HEK293 (cell line): ENCODE measurements at regions not wholly inside any gene's neighbourhood (a gene's known extent, or its start where the extent isn't known, plus 50 kb on each side); places are given as distances from the start of the nearest gene placed in this dataset.

ENCODE experiments used
- ATF2 ChIP-seq: fragments of 450-650 bp; formaldehyde crosslinking; IDR thresholded peaks from 2 replicates; pipeline ENCODE4 v1.5.1; 2016; ENCODE audit warnings: missing biosample characterization, missing genetic modification characterization, low read depth
- BCL11A ChIP-seq: fragments of 450-650 bp; formaldehyde crosslinking; IDR thresholded peaks from 2 replicates; pipeline ENCODE4 v1.5.1; 2016; ENCODE audit warnings: low read depth, missing biosample characterization, missing genetic modification characterization
- CTCF ChIP-seq: fragments of 450-650 bp; formaldehyde crosslinking; IDR thresholded peaks from 2 replicates; pipeline ENCODE4 v1.5.1; 2016; ENCODE audit warnings: missing biosample characterization, missing genetic modification characterization
- SCRT2 ChIP-seq: fragments of 450-650 bp; formaldehyde crosslinking; IDR thresholded peaks from 2 replicates; pipeline ENCODE4 v1.5.1; 2016; ENCODE audit warnings: missing biosample characterization, missing genetic modification characterization
- ZNF140 ChIP-seq: fragments of 450-650 bp; formaldehyde crosslinking; IDR thresholded peaks from 2 replicates; pipeline ENCODE4 v1.5.1; 2016; ENCODE audit warnings: missing biosample characterization, missing genetic modification characterization
- ZNF223 ChIP-seq: fragments of 450-650 bp; formaldehyde crosslinking; IDR thresholded peaks from 2 replicates; pipeline ENCODE4 v1.5.1; 2016; ENCODE audit warnings: missing biosample characterization, missing genetic modification characterization
- ZNF274 ChIP-seq, 2 experiments: fragments of 200-500 bp in 1 of 2; fragments of 450-650 bp in 1 of 2; sonication (Bioruptor generic) in 1 of 2; formaldehyde crosslinking in 1 of 2; IDR thresholded peaks; 2 replicates each; pipeline versions ENCODE4 v1.5.1 to v1.6.1; 2014 to 2016; ENCODE audit warnings: borderline replicate concordance in 1 of 2, inconsistent platforms in 1 of 2, low read length in 1 of 2, missing biosample characterization in 1 of 2, missing genetic modification characterization in 1 of 2
- ZNF280C ChIP-seq: fragments of 450-650 bp; formaldehyde crosslinking; IDR thresholded peaks from 2 replicates; pipeline ENCODE4 v1.5.1; 2016; ENCODE audit warnings: missing biosample characterization, missing genetic modification characterization
- ZNF311 ChIP-seq: fragments of 450-650 bp; formaldehyde crosslinking; IDR thresholded peaks from 2 replicates; pipeline ENCODE4 v1.5.1; 2017; ENCODE audit warnings: missing biosample characterization, missing genetic modification characterization, borderline replicate concordance
- ZNF335 ChIP-seq: fragments of 450-650 bp; formaldehyde crosslinking; conservative IDR thresholded peaks from 2 replicates; pipeline ENCODE4 v1.5.1; 2016; ENCODE audit warnings: missing biosample characterization, missing genetic modification characterization
- ZNF660 ChIP-seq: fragments of 450-650 bp; IDR thresholded peaks from 2 replicates; pipeline ENCODE4 v1.5.1; 2018; ENCODE audit warnings: missing biosample characterization, mild to moderate bottlenecking, missing genetic modification characterization
- ZNF776 ChIP-seq: fragments of 450-650 bp; formaldehyde crosslinking; IDR thresholded peaks from 2 replicates; pipeline ENCODE4 v1.5.0; 2017; ENCODE audit warnings: missing biosample characterization, missing genetic modification characterization, borderline replicate concordance
- ZNF791 ChIP-seq: fragments of 450-650 bp; formaldehyde crosslinking; IDR thresholded peaks from 2 replicates; pipeline ENCODE4 v1.5.1; 2016; ENCODE audit warnings: missing biosample characterization, missing genetic modification characterization

- no peak for TF ChIP-seq ZNF660 (tag by site-specific recombination)
- TF ChIP-seq ZNF140 (tag by site-specific recombination) = no peak
- TF ChIP-seq ATF2 = no peak
- no peak for TF ChIP-seq ZNF776
- no peak for TF ChIP-seq ZNF791 (tag by site-specific recombination)
- TF ChIP-seq CTCF (tag by site-specific recombination) = no peak
- TF ChIP-seq ZNF335 (tag by site-specific recombination) = no peak
- no peak for TF ChIP-seq ZNF223 (tag by site-specific recombination)
- no peak for TF ChIP-seq ZNF280C (tag by site-specific recombination)
- TF ChIP-seq BCL11A (tag by site-specific recombination) = no peak
- TF ChIP-seq SCRT2 (tag by site-specific recombination) = no peak
- no peak for TF ChIP-seq ZNF311 (tag by site-specific recombination)
- no peak for TF ChIP-seq ZNF274 (IDR thresholded peaks at IDR 0.05; ENCODE audit: low read length)
- TF ChIP-seq ZNF274 (tag by site-specific recombination; IDR thresholded peaks at IDR 0.05; ENCODE audit: borderline replicate concordance) = no peak
Measured at GRCh38 chr11:11769782-11770181, 72.0 kb upstream of the USP47 start.
